NB4 (cell line): ENCODE measurements at regions not wholly inside any gene's neighbourhood (a gene's known extent, or its start where the extent isn't known, plus 50 kb on each side); places are given as distances from the start of the nearest gene placed in this dataset.

Experiments used
- DNase-seq: peaks from one replicate; pipeline ENCODE4 v3.0.0; 2010; ENCODE audit warnings: low read depth
- H3K4me3 ChIP-seq: one replicate; pipeline ENCODE4 v1.5.1; 2011; ENCODE audit warnings: mild to moderate bottlenecking, low read depth, low read length, moderate library complexity
- CTCF ChIP-seq: IDR thresholded peaks from one replicate; pipeline ENCODE4 v1.5.1; 2012; ENCODE audit warnings: low read depth, low read length
- MAX ChIP-seq: IDR thresholded peaks from 2 replicates; pipeline ENCODE4 v1.6.1; 2011; ENCODE audit warnings: low read depth, low read length
- MYC ChIP-seq: IDR thresholded peaks from 2 replicates; pipeline ENCODE4 v1.6.1; 2011; ENCODE audit warnings: low read depth, low read length
- POLR2A ChIP-seq: IDR thresholded peaks from 2 replicates; pipeline ENCODE4 v1.6.1; 2011; ENCODE audit warnings: mild to moderate bottlenecking; ENCODE audit not compliant: insufficient read length; ENCODE audit errors: extremely low read depth

- TF ChIP-seq MYC (no peak), POLR2A (no peak), MAX (no peak), CTCF (no peak)
- no peak overlapping the region for H3K4me3 ChIP-seq
- DNase-seq: no peak
Measured at GRCh38 chr15:94887391-94887790, 656.0 kb downstream of the MCTP2 start.

- TF ChIP-seq MAX: no peak
- TF ChIP-seq CTCF: no peak
- no peak overlapping the region for H3K4me3 ChIP-seq
- DNase-seq: no peak
Measured at GRCh38 chr15:94889153-94889552, 657.8 kb downstream of the MCTP2 start.

GRCh38 chr15:94893091-94893490 is 661.7 kb downstream of the MCTP2 start:
- DNase-seq: no peak
- TF ChIP-seq CTCF: no peak
- TF ChIP-seq MYC: no peak
- no peak for TF ChIP-seq POLR2A
- TF ChIP-seq MAX: no peak
- H3K4me3 ChIP-seq: no peak overlapping the region

GRCh38 chr15:94894056-94894455 is 662.7 kb downstream of the MCTP2 start:
- no peak overlapping the region for H3K4me3 ChIP-seq
- no peak for TF ChIP-seq MAX
- TF ChIP-seq MYC: no peak
- no peak for TF ChIP-seq CTCF
- no peak for TF ChIP-seq POLR2A
- DNase-seq: no peak

GRCh38 chr15:94909510-94909909 is 678.1 kb downstream of the MCTP2 start:
- TF ChIP-seq MAX (no peak), MYC (no peak), POLR2A (no peak), CTCF (no peak)
- no peak overlapping the region for H3K4me3 ChIP-seq
- DNase-seq: no peak

- no peak overlapping the region for H3K4me3 ChIP-seq
- no peak for DNase-seq
- TF ChIP-seq CTCF: no peak
- no peak for TF ChIP-seq POLR2A
- no peak for TF ChIP-seq MAX
- TF ChIP-seq MYC: no peak
Measured at GRCh38 chr15:94910166-94910565, 678.8 kb downstream of the MCTP2 start.
